Ovary (tissue), 7 donors: ENCODE measurements at regions not wholly inside any gene's neighbourhood (a gene's known extent, or its start where the extent isn't known, plus 50 kb on each side); places are given as distances from the start of the nearest gene placed in this dataset.

Experiments
- DNase-seq, 5 donors: peaks; one replicate each; pipeline ENCODE4 v3.0.0-alpha.2; 2019 to 2020
- H3K27ac ChIP-seq, 2 donors: fragments of 200-600 bp; one replicate each; pipeline versions ENCODE4 v1.5.1 to v1.8.0; 2019 to 2022
- H3K27me3 ChIP-seq: fragments of 200-600 bp; one replicate; pipeline ENCODE4 v1.8.0; 2022
- H3K36me3 ChIP-seq: fragments of 200-600 bp; sonication (generic); one replicate; pipeline ENCODE4 v1.5.1; 2019
- H3K4me1 ChIP-seq: one replicate; pipeline ENCODE4 v1.8.1; 2013; ENCODE audit warnings: mild to moderate bottlenecking, moderate library complexity; ENCODE audit not compliant: insufficient read depth
- H3K4me3 ChIP-seq: fragments of 200-600 bp; sonication (generic); one replicate; pipeline ENCODE4 v1.5.1; 2017
- H3K9me3 ChIP-seq, 2 donors: fragments of 200-600 bp in 1 of 2; sonication (generic) in 1 of 2; one replicate each; pipeline versions ENCODE4 v1.5.1 to v1.8.1; 2013 to 2019; ENCODE audit warnings: mild to moderate bottlenecking in 1 of 2, moderate library complexity in 1 of 2
- CTCF ChIP-seq, 3 donors: fragments of 450-650 bp in 2 of 3; fragments of 200-600 bp in 1 of 3; IDR thresholded peaks; one replicate each; pipeline versions ENCODE4 v1.5.1 to v1.8.0; 2016 to 2022; ENCODE audit warnings: antibody characterized with exemption in 3 of 3, mild to moderate bottlenecking in 1 of 3
- EP300 ChIP-seq: sonication (generic); formaldehyde crosslinking; IDR thresholded peaks from one replicate; pipeline ENCODE4 v1.6.1; 2017; ENCODE audit warnings: antibody characterized with exemption
- POLR2A ChIP-seq: fragments of 450-650 bp; IDR thresholded peaks from one replicate; pipeline ENCODE4 v1.6.1; 2017; ENCODE audit warnings: antibody characterized with exemption, mild to moderate bottlenecking, moderate library complexity
- WGBS, 3 donors: extraction: QIAGEN DNeasy Blood & Tissue Kit in 1 of 3; methylation state at CpG; one replicate each; pipeline versions ENCODE4 v1.1.5 to v1.1.7; 2013 to 2017; 5-methylcytosine and 5-hydroxymethylcytosine counted together
- intact Hi-C, 4 donors: fragments of 100-400 bp; cut with DNase I; formaldehyde crosslinking; loops; one replicate each; pipeline versions ENCODE4 v1.11.0 to v1.15.1; 2022 to 2023
- donor health status: DM: no; HTN: no; CAD: no; lungs with moderate emphysema.
- donor health status: DM: no; HTN: no; CAD: no.
- donor health status: Bipolar disorder and iron deficiency.
- donor health status: DM: no; HTN: no; CAD: no.
- donor health status: DM: yes; HTN: yes; CAD: no.

GRCh38 chr9:3036333-3036700 lies 192.4 kb upstream of the PUM3 start:
- intact Hi-C loops = no loop called here
- H3K9me3 ChIP-seq = no peaks in the 10 kb centered on the region
- H3K4me1 ChIP-seq = no peaks in the 10 kb centered on the region
- no peak overlapping the region for H3K4me3 ChIP-seq
- TF ChIP-seq POLR2A (no peak), CTCF (IDR thresholded peaks at IDR 0.05) (no peak), EP300 (no peak)
- no peaks in the 10 kb centered on the region for H3K27me3 ChIP-seq
- DNase-seq = no peak
- 4% methylated on average over 1 of the region's 1 CpG for WGBS, 3 donors
- H3K27ac ChIP-seq = no peak overlapping the region
- H3K36me3 ChIP-seq = no peaks in the 10 kb centered on the region

GRCh38 chr9:3035579-3036332 lies 191.9 kb upstream of the PUM3 start:
- no peaks in the 10 kb centered on the region for H3K36me3 ChIP-seq
- H3K4me3 ChIP-seq = no peak overlapping the region
- DNase-seq = no peak
- no peak overlapping the region for H3K27ac ChIP-seq
- TF ChIP-seq POLR2A = no peak
- no peak for TF ChIP-seq CTCF (IDR thresholded peaks at IDR 0.05)
- no peak for TF ChIP-seq EP300
- WGBS, 3 donors = 67 to 77% (median 75%) methylated on average over 8 of the region's 8 CpGs
- no peaks in the 10 kb centered on the region for H3K9me3 ChIP-seq
- no peaks in the 10 kb centered on the region for H3K27me3 ChIP-seq
- intact Hi-C loops = no loop called here
- H3K4me1 ChIP-seq = no peaks in the 10 kb centered on the region

GRCh38 chr9:3032898-3033297 lies 189.0 kb upstream of the PUM3 start:
- no peak for DNase-seq
- Histone ChIP-seq H3K9me3 (no peaks in the 10 kb centered on the region), H3K4me1 (no peaks in the 10 kb centered on the region), H3K27me3 (no peaks in the 10 kb centered on the region), H3K27ac (no peak overlapping the region), H3K4me3 (no peak overlapping the region), H3K36me3 (no peaks in the 10 kb centered on the region)
- intact Hi-C loops = no loop called here
- WGBS, 3 donors = 83 to 93% (median 87%) methylated on average over 4 of the region's 4 CpGs
- no peak for TF ChIP-seq CTCF (IDR thresholded peaks at IDR 0.05)
- TF ChIP-seq POLR2A = no peak
- no peak for TF ChIP-seq EP300

- TF ChIP-seq EP300 (no peak), CTCF (IDR thresholded peaks at IDR 0.05) (no peak), POLR2A (no peak)
- no peaks in the 10 kb centered on the region for H3K9me3 ChIP-seq
- intact Hi-C loops = no loop called here
- no peak overlapping the region for H3K27ac ChIP-seq
- H3K4me3 ChIP-seq = no peak overlapping the region
- H3K4me1 ChIP-seq = no peaks in the 10 kb centered on the region
- H3K36me3 ChIP-seq = no peaks in the 10 kb centered on the region
- WGBS, 3 donors = 26 to 30% (median 29%) methylated on average over 4 of the region's 4 CpGs
- H3K27me3 ChIP-seq = no peaks in the 10 kb centered on the region
- no peak for DNase-seq
These were observed 184.6 kb upstream of the PUM3 start for GRCh38 chr9:3028535-3028934.
